Neural crest cell (in vitro differentiated cells): ENCODE measurements at regions not wholly inside any gene's neighbourhood (a gene's known extent, or its start where the extent isn't known, plus 50 kb on each side); places are given as distances from the start of the nearest gene placed in this dataset.

ENCODE experiments used
- DNase-seq: peaks from one replicate; pipeline ENCODE4 v3.0.0; 2021; ENCODE audit warnings: low read depth, mixed read lengths, low spot score
- H3K27ac Mint-ChIP-seq: one replicate; pipeline ENCODE4 v1.8.0; 2021; ENCODE audit warnings: mild to moderate bottlenecking, mixed read lengths; ENCODE audit not compliant: unreplicated experiment
- H3K27me3 Mint-ChIP-seq: 2 replicates; pipeline ENCODE4 v1.8.0; 2021; ENCODE audit warnings: low read depth, mild to moderate bottlenecking, mixed read lengths
- H3K36me3 Mint-ChIP-seq: 2 replicates; pipeline ENCODE4 v1.8.0; 2021; ENCODE audit warnings: low read depth, mild to moderate bottlenecking, mixed read lengths
- H3K4me1 Mint-ChIP-seq: 2 replicates; pipeline ENCODE4 v1.8.0; 2021; ENCODE audit warnings: mixed read lengths
- H3K4me3 Mint-ChIP-seq: one replicate; pipeline ENCODE4 v1.8.0; 2021; ENCODE audit warnings: mild to moderate bottlenecking, mixed read lengths
- H3K9me3 Mint-ChIP-seq: 2 replicates; pipeline ENCODE4 v1.8.0; 2021; ENCODE audit warnings: mixed read lengths
- CTCF ChIP-seq: fragments of 200-600 bp; sonication (generic); conservative IDR thresholded peaks from 2 replicates; pipeline ENCODE4 v1.5.0; 2021; ENCODE audit warnings: antibody characterized with exemption, mild to moderate bottlenecking

DNA sequence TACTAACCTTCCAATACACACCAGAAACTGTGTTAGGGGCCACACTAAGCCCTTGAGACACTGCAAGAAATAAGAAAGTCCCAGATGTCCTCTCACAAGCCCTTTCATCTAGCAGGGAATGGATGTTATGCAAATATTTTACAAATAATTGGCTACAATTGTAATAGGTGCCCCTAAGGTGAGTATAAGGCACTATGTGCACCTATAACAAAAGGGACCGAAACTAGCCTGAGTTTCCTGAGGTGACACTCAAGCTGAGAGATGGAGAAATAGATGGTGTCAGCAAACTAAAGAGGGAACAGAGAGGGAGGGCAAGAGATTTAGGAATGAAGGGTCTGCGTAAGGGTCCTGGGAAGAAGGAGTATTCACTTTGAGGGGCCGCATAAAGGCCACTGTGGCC lies 212.6 kb downstream of the TTC8 start:
- Mint-ChIP-seq H3K4me1 (peaks cover 14% of the 10 kb centered on the region), H3K36me3 (no peaks in the 10 kb centered on the region), H3K4me3 (no peak overlapping the region), H3K27me3 (peaks cover 14% of the 10 kb centered on the region), H3K9me3 (no peaks in the 10 kb centered on the region), H3K27ac (no peak overlapping the region)
- no peak for TF ChIP-seq CTCF
- DNase-seq, result no peak

DNA sequence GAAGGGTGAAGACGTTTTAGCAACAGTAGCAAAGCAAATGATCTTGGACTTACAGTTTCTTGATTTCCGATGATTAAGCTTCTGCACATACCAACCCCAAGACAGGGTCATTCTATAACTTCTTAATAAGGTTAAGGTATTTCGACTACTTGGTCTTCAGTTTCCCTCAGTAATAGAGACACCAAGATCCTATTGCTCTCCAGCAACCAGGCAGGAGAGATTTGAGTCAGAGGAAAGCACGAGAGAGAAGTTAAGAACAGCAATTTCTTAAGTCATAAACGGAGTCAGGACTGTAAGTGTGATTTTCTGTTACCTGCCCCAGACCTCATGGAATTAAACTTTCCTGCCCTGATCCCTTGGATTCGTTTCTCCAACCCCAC lies 215.6 kb downstream of the TTC8 start:
- Mint-ChIP-seq H3K4me1 (peaks cover 14% of the 10 kb centered on the region), H3K36me3 (no peaks in the 10 kb centered on the region), H3K27ac (no peak overlapping the region), H3K9me3 (peaks cover 3% of the 10 kb centered on the region), H3K27me3 (peaks cover 14% of the 10 kb centered on the region), H3K4me3 (no peak overlapping the region)
- no peak for TF ChIP-seq CTCF
- no peak for DNase-seq

GRCh38 chr14:89040460-89041256 lies 216.2 kb downstream of the TTC8 start:
- H3K27ac Mint-ChIP-seq, result no peak overlapping the region
- DNase-seq, result peak; percentile 97
- H3K36me3 Mint-ChIP-seq, result no peaks in the 10 kb centered on the region
- peaks cover 3% of the 10 kb centered on the region for H3K9me3 Mint-ChIP-seq
- H3K4me1 Mint-ChIP-seq, result peaks cover 14% of the 10 kb centered on the region
- TF ChIP-seq CTCF, result peak; percentile 98
- peaks cover 14% of the 10 kb centered on the region for H3K27me3 Mint-ChIP-seq
- H3K4me3 Mint-ChIP-seq, result peak overlapping the region; percentile 64

DNA sequence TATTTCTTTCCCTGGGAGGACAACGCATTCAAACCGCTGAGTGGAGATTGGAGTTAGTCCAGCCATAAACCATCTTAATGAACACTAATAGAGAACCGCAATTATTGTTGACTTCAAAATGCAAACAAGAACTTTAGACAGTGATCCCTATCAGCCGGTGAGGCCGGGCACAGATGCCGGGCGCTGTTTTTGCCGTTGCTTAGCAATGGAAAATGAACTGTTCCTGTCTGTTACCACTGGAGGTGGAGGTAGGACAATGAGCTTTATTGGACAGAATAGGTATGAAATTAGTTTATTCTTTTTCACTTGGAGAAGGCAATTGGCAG lies 216.8 kb downstream of the TTC8 start:
- no peak for DNase-seq
- Mint-ChIP-seq H3K9me3 (peaks cover 3% of the 10 kb centered on the region), H3K4me3 (no peak overlapping the region)

DNA sequence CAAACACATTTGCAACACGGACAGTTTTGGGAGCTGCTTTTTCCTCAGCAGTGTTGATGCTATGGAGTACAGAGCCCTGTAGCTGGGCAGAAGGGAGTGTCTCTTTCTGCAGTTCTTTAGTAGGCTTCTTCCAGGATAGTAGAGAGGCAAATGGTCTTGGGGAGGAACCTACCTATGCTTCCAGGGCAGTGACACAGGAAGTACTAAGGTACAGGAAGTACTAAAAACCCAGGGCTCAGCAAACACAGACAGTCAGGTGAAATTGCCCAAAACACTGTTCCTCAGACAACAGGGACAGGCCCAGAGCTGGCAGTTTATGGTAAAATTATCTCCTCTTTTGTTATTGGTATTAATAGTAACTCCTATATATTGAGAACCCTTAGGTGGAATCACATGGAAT lies 217.6 kb downstream of the TTC8 start:
- DNase-seq, result no peak
- Mint-ChIP-seq H3K27ac (no peak overlapping the region), H3K9me3 (peaks cover 3% of the 10 kb centered on the region), H3K4me3 (no peak overlapping the region), H3K36me3 (no peaks in the 10 kb centered on the region), H3K4me1 (peaks cover 14% of the 10 kb centered on the region), H3K27me3 (peaks cover 14% of the 10 kb centered on the region)
- TF ChIP-seq CTCF, result no peak

More for the DNA sequence above, 216.8 kb downstream of the TTC8 start:
- H3K27me3 Mint-ChIP-seq, result peaks cover 14% of the 10 kb centered on the region
- H3K36me3 Mint-ChIP-seq, result no peaks in the 10 kb centered on the region
- peaks cover 14% of the 10 kb centered on the region for H3K4me1 Mint-ChIP-seq
- no peak overlapping the region for H3K27ac Mint-ChIP-seq
- no peak for TF ChIP-seq CTCF
